ENCODE measurements at regions not wholly inside any gene's neighbourhood (a gene's known extent, or its start where the extent isn't known, plus 50 kb on each side); places are given as distances from the start of the nearest gene placed in this dataset.

GRCh38 chr7:18235819-18236218 lies 208.2 kb upstream of the PRPS1L1 start:
- H3K4me3 ChIP-seq (ENCODE audit: low read depth, low read length) = no peak overlapping the region
- no peaks in the 10 kb centered on the region for H3K36me3 ChIP-seq (ENCODE audit: control insufficient read depth in 2 of 2, insufficient read depth in 1 of 2, low read length in 2 of 2)
- ChIA-PET CTCF (interaction anchor here (0.9 kb wide), 1 partner anchor 19 kb away, joined by 3 read pairs; no protein-coding TSS in a partner anchor), POLR2A (no interaction called here)
- no peak for TF ChIP-seq ZNF335 (tag by site-specific recombination; conservative IDR thresholded peaks at IDR 0.05)
- TF ChIP-seq ZNF248 (tag by site-specific recombination; IDR thresholded peaks at IDR 0.05) = no peak
- H3K27ac ChIP-seq (ENCODE audit: extremely low read depth, low read depth, low read length) = no peak overlapping the region
- H3K9me3 ChIP-seq (ENCODE audit: control insufficient read depth, insufficient read depth, low read depth, low read length) = no peaks in the 10 kb centered on the region
- H3K4me1 ChIP-seq (ENCODE audit: control insufficient read depth, insufficient read depth, low read length) = no peaks in the 10 kb centered on the region

GRCh38 chr7:18239212-18239611 lies 211.6 kb upstream of the PRPS1L1 start:
- Histone ChIP-seq H3K4me1 (ENCODE audit: control insufficient read depth, insufficient read depth, low read length) (no peaks in the 10 kb centered on the region), H3K4me3 (ENCODE audit: low read depth, low read length) (no peak overlapping the region), H3K27ac (ENCODE audit: extremely low read depth, low read depth, low read length) (no peak overlapping the region), H3K9me3 (ENCODE audit: control insufficient read depth, insufficient read depth, low read depth, low read length) (no peaks in the 10 kb centered on the region), H3K36me3 (ENCODE audit: control insufficient read depth in 2 of 2, insufficient read depth in 1 of 2, low read length in 2 of 2) (no peaks in the 10 kb centered on the region)
- ChIA-PET POLR2A (no interaction called here), CTCF (interaction anchor here (0.6 kb wide), 1 partner anchor 13 kb away, joined by 3 read pairs; no protein-coding TSS in a partner anchor)
- TF ChIP-seq SP2 (tag by site-specific recombination; IDR thresholded peaks at IDR 0.05) = no peak
- no peak for TF ChIP-seq ZNF19 (tag by site-specific recombination; IDR thresholded peaks at IDR 0.05; ENCODE audit: low read depth)
- no peak for TF ChIP-seq TSHZ1 (tag by site-specific recombination; IDR thresholded peaks at IDR 0.05; ENCODE audit: borderline replicate concordance)
- TF ChIP-seq ZSCAN5A (tag by site-specific recombination; IDR thresholded peaks at IDR 0.05) = no peak

- ChIA-PET POLR2A (no interaction called here), CTCF (interaction anchor here (0.7 to 1.0 kb wide), 2 partner anchors 8 to 178 kb away, joined by 3 read pairs; no protein-coding TSS in a partner anchor)
- H3K36me3 ChIP-seq (ENCODE audit: control insufficient read depth in 2 of 2, insufficient read depth in 1 of 2, low read length in 2 of 2) = no peaks in the 10 kb centered on the region
- no peak overlapping the region for H3K27ac ChIP-seq (ENCODE audit: extremely low read depth, low read depth, low read length)
- H3K4me1 ChIP-seq (ENCODE audit: control insufficient read depth, insufficient read depth, low read length) = no peaks in the 10 kb centered on the region
- no peaks in the 10 kb centered on the region for H3K9me3 ChIP-seq (ENCODE audit: control insufficient read depth, insufficient read depth, low read depth, low read length)
- no peak overlapping the region for H3K4me3 ChIP-seq (ENCODE audit: low read depth, low read length)
- TF ChIP-seq ZNF114 (tag by site-specific recombination; IDR thresholded peaks at IDR 0.05) (no peak), ZNF37A (tag by site-specific recombination; IDR thresholded peaks at IDR 0.05) (no peak), ELK4 (IDR thresholded peaks at IDR 0.05; ENCODE audit: borderline replicate concordance, low read depth, low read length) (no peak), ZFP41 (tag by site-specific recombination; IDR thresholded peaks at IDR 0.05; ENCODE audit: borderline replicate concordance) (no peak), ZNF529 (tag by site-specific recombination; IDR thresholded peaks at IDR 0.05; ENCODE audit: insufficient replicate concordance) (no peak), ZBTB21 (tag by site-specific recombination; IDR thresholded peaks at IDR 0.05) (no peak), ZNF174 (tag by site-specific recombination; IDR thresholded peaks at IDR 0.05) (no peak), MYNN (tag by site-specific recombination; IDR thresholded peaks at IDR 0.05; ENCODE audit: borderline replicate concordance) (no peak), ZNF571 (tag by site-specific recombination; IDR thresholded peaks at IDR 0.05) (no peak), PRDM2 (tag by site-specific recombination; IDR thresholded peaks at IDR 0.05; ENCODE audit: borderline replicate concordance) (no peak), ZNF473 (tag by site-specific recombination; IDR thresholded peaks at IDR 0.05) (no peak), ZNF10 (tag by site-specific recombination; IDR thresholded peaks at IDR 0.05) (no peak), KLF7 (tag by site-specific recombination; IDR thresholded peaks at IDR 0.05; ENCODE audit: borderline replicate concordance) (no peak)
Observed at GRCh38 chr7:18241543-18242231, 214.0 kb upstream of the PRPS1L1 start.
